NCI-H460 (cell line): ENCODE measurements at regions not wholly inside any gene's neighbourhood (a gene's known extent, or its start where the extent isn't known, plus 50 kb on each side); places are given as distances from the start of the nearest gene placed in this dataset.

ENCODE experiments used
- small RNA-seq, 2 experiments: library from RNA; depleted of rRNA; stranded (forward); fragments of <200 nt; gene quantifications; one replicate each; pipeline ENCODE3, GENCODE V24; 2014

Small RNA genes in the stretch of these regions (small RNA-seq; reads per million reads assigned to genes)
- gene IGKJ1 (0 reads per million in 2 experiments), gene IGKJ3 (0 reads per million in 2 experiments), gene IGKJ4 (0 reads per million in 2 experiments), gene IGKJ5 (0 reads per million in 2 experiments), gene IGKV1-35 (0 reads per million in 2 experiments), gene IGKV2-19 (0 reads per million in 2 experiments), gene IGKV2-36 (0 reads per million in 2 experiments), gene IGKV2-38 (0 reads per million in 2 experiments), gene IGKV3-25 (0 reads per million in 2 experiments), gene IGKV7-3 (0 reads per million in 2 experiments), gene MIR4436A (0 reads per million in 2 experiments)
